ENCODE measurements at regions not wholly inside any gene's neighbourhood (a gene's known extent, or its start where the extent isn't known, plus 50 kb on each side); places are given as distances from the start of the nearest gene placed in this dataset.

DNA sequence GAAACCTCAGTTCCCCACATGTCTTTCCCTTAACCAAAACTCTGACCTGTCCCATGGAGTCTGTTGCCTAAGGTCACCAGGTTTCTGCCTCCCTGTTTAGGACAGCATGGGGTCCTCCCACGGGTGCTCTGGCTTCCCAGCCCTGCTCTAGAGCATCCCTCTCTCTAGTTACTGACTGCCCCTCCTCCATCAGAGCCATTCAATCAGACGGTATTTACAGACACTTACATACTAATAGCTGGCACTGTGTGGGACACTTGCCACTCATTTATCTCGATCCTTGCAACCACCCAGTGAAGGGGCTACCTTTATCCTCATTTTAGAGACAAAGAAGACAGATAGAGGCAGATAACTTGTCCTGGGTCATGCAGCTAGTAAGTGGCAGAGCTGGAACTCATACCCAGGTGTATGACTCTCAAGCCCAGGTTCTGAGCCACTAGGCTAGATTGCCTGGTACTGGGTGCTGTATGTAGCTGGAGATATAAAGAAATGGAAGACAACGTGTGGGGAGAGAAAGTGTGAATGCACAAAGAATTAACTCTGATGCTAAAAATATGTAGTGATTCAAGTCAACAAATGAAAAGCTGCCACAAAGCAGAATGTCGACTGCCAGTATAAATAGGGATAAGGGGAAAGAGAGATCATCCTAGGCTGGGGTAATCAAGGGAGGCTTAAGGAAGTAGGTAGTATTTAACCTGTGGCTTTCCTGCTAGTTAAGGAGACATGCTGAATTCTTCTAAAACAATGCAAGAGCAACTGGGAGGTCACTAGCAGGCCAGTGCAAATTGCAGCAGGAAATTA, 52.5 kb upstream of the PDE8B start:
- DNase-seq = no peak

DNA sequence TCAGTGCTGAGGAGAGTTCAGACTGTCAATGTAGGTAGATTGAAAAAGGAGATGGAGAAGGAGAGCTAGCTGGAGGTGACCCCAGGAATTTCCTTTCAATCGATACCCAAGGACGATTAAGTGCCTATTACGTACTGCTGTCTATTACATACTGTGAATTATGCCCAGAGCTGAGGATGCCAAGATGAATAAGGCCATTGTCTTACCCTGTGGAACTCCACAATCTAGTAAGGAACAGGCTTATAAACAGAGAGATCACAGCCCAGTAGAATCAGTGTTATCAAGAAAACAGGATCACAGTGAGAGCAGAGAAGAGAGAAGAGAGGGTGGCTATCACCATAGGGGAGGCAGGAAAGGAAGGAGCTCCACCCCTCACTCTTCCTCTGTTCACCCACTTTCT, 54.1 kb upstream of the PDE8B start:
- no peak for DNase-seq

DNA sequence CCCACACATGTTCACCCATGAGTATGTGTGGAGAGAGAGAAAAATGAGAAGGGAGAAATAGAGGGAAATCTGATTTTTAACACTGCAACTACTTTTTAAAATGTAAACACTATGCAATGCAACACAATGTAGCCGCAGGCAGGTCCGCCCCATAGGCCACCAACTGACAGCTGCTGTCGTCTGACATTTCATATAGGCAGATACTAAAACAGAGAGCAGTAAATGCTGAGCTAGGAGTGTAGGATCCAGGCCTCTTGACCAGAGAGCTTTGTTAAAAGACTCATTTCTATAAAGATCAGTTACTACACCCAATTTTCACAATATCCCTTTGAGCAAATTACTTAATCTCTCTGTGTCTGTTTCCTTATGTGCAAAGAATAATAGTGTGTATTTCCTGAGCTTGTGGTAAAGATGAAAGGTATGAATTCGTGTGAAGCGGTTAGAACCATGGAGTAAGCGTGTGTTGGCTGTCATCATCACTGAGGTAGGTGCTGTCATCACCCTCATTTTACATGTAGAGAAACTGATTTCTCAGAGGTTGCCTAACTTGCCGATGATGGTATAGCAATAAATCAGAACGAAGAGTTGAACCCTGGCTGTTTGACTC, 55.2 kb upstream of the PDE8B start:
- DNase-seq = no peak

DNA sequence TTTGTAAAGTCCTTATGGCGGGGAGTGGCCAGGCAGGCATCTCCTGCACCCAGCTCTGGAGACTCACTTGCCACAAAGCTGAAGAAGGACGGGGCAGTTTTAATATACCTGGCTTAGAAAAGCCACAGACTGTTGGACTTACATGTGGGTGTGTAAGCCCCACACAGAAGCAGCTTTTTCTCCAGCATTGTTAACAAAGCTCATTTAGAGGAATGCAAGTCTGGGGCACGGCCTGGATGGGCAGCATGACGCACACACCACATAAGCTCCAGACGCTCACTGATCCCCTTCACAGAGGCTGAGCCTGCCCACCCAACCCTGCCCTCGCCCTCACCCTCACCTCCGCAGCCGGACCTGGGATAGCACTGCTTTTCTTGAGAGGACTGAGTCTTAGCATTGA, 58.0 kb upstream of the PDE8B start:
- DNase-seq = no peak

DNA sequence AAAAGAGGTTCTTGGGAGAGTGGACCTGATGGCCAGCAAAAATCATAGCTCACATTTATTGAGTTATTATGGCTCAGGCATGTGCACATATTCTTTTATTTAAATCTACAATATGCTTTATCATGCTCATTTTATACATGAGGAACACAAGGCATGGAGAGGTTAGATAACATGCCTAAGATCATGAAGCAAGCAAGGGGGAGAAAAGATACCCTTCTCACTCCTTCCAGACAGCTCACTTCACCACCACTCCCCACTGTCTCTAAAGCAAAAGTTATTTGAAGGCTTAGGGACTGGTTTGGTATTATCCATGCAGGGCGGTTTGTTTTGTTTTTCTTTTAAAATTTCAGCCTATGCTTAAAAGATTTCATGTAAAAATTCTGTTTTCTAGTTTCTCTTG, 59.0 kb upstream of the PDE8B start:
- no peak for DNase-seq

DNA sequence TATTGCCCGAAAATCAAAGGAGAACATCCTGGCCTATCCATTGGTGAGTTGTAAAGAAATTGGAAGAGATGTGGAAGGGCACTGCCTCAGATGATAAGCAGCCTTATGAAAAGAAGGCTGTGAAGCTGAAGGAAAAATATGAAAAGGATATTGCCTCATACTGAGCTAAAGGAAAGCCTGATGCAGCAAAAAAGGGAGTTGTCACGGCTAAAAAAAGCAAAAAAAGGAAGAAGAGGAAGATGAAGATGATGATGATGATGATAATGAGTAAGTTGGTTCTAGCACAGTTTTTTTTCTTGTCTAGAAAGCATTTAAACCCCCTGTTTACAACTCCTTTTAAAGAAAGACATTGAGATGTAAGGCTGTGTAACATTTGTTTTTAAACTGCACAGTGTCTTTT, 59.8 kb upstream of the ZBED3 start:
- DNase-seq = no peak

DNA sequence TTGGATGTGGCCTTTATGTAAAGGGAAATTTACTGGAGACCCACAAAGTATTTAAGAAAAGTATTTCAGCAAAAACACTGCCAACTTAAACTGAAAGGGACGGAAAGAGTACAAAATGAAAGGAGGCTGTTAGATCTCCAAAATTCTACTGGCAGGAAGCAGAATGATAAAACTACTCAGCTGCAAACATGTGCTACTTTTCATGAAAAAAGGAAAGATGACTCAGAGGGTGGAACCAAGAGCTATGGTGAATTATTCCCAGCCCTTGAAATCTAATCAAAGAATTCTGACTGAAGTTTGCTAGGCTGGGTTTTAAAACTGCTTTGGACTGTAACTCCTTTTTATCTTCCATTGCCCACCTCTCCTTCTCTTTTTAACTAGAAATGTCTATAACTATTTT, 58.6 kb upstream of the ZBED3 start:
- peak; percentile 61 for DNase-seq

DNA sequence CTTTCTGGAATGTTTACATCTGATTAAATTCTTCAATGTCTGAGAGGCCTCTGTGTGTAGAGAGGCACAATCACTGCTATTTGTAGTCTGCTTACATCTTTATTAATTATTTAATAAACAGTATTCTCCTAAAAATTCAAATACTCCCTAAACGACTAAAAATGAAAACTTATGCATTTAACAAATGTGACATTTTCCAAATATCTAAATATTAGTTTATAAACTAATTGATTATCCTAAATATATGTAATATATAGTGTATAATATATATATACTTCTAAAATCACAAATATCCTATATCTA, 57.7 kb upstream of the ZBED3 start:
- DNase-seq = no peak

DNA sequence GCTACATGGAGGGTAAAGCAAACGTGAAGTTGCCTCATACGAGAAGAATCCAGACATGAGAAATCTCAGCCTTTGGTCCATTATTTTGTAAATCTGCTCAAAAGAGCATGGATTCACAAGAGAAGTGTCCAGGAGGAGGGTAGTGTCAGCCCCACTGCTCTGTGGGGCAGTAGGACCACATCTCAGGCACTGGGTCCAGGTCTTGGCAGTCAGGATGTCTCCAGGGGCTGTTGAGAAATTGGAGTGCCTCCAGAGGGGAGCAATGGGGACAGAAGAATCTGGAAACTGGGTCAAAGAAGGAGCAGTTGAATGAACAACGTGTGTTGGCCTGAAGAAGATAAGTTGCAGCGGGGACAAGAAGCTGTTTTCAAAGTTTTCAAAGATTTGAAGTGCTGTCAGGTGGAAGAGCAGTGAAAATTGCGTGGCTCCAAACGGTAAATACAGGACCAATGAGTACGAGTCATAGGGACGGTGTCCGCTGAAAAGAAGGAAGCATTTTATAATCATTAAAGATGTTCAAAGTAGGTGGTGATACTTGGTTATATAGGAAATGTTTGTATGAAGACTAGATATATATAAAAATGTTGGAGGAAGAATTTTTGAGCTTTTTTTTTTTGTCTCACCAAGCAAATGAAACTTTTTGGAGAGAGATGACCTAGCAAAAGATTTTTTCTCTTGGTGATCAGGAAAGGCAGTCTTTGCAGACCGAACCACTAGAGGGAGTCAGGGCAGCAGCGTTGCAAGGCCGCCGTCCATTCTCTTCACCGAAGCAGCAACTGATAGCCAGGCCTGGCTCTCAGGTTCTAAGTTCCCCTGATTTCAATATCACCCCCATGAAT, 57.1 kb upstream of the ZBED3 start:
- DNase-seq = peak; percentile 70

DNA sequence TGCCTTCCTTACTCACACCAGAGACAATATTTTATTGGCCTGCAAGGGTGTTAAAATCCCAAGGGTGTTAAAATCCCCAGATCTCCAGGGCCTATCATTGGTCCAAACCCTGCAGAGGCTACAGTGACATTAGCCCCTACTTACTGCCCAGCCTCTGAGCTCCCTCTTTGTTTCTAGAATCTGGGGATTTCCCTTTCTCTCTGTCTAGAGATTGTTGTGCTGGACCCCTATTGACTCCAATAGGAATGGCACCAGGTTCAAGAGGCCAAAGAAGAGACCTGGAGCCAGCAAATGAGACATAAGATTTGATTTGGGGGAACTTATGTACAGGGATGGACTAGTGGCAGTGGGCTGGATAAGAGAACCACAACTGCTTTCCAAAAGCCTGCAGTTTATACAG, 53.3 kb upstream of the ZBED3 start:
- no peak for DNase-seq

DNA sequence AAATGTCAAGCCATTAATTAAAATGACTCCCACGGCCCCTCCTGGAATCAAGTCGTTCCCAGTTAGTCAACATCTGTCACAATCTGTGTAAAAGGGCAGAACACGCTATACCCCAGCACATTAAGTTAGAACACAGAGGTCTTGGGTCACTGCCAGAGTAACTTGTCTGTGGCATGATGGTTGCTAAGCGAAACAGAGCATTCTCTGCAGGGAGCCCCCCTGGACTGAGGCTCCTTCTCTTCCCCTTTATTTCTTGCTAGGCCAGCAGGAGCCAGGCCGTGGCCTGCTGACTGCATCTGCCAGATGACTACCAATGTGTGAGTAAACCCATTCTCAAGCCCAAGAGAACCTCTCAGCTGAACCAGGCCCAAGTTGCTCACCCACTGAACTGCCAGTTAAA, 51.9 kb upstream of the ZBED3 start:
- DNase-seq = no peak
